Neural cell (in vitro differentiated cells): ENCODE measurements at regions not wholly inside any gene's neighbourhood (a gene's known extent, or its start where the extent isn't known, plus 50 kb on each side); places are given as distances from the start of the nearest gene placed in this dataset.

Experiments used
- H2AFZ ChIP-seq: fragments of 200-600, 300-800 bp; sonication (generic), shearing (Covaris generic); 2 replicates; pipeline ENCODE4 v1.6.0; 2014; ENCODE audit warnings: low read depth, mild to moderate bottlenecking, antibody characterized with exemption, low read length, moderate library complexity
- H3F3A ChIP-seq: fragments of 200-600 bp; shearing (Covaris generic); 2 replicates; pipeline ENCODE4 v1.6.1; 2016; ENCODE audit warnings: mild to moderate bottlenecking, moderate library complexity, mixed read lengths, antibody characterized with exemption, low read length; ENCODE audit not compliant: insufficient read depth, poor library complexity, severe bottlenecking
- H3K27ac ChIP-seq: fragments of 200-600, 300-800 bp; sonication (generic), shearing (Covaris generic); 2 replicates; pipeline ENCODE4 v1.5.1; 2014; ENCODE audit warnings: mild to moderate bottlenecking, low read length, moderate library complexity
- H3K27me3 ChIP-seq: fragments of 300-800, 200-600 bp; sonication (generic), shearing (Covaris generic); 2 replicates; pipeline ENCODE4 v1.6.0; 2014; ENCODE audit warnings: mild to moderate bottlenecking, low read depth, low read length, moderate library complexity; ENCODE audit not compliant: insufficient read depth
- H3K36me3 ChIP-seq: fragments of 300-800, 200-600 bp; sonication (generic), shearing (Covaris generic); 2 replicates; pipeline ENCODE4 v1.5.1; 2014; ENCODE audit warnings: mild to moderate bottlenecking, antibody characterized with exemption, low read length, moderate library complexity; ENCODE audit not compliant: insufficient read depth
- H3K4me2 ChIP-seq: fragments of 300-800, 200-600 bp; sonication (generic), shearing (Covaris generic); 2 replicates; pipeline ENCODE4 v1.6.0; 2014; ENCODE audit warnings: mild to moderate bottlenecking, low read length
- H3K4me3 ChIP-seq: fragments of 300-800, 200-600 bp; sonication (generic), shearing (Covaris generic); 2 replicates; pipeline ENCODE4 v1.5.1; 2014; ENCODE audit warnings: mild to moderate bottlenecking, low read length, moderate library complexity
- H3K79me2 ChIP-seq: fragments of 200-600 bp; shearing (Covaris generic); replicated peaks from 2 replicates; pipeline ENCODE4 v1.6.0; 2014; ENCODE audit warnings: mild to moderate bottlenecking, low read length, moderate library complexity; ENCODE audit not compliant: insufficient read depth
- H3K9ac ChIP-seq: fragments of 300-800, 200-600 bp; sonication (generic), shearing (Covaris generic); 2 replicates; pipeline ENCODE4 v1.6.1; 2016; ENCODE audit warnings: mild to moderate bottlenecking, low read length, mixed read lengths
- H3K9me2 ChIP-seq: fragments of 200-600 bp; shearing (Covaris generic); 2 replicates; pipeline ENCODE4 v1.6.1; 2016; ENCODE audit warnings: mild to moderate bottlenecking, low read length, mixed read lengths; ENCODE audit not compliant: insufficient read depth
- H3K9me3 ChIP-seq: fragments of 200-600, 300-800 bp; sonication (generic), shearing (Covaris generic); 2 replicates; pipeline ENCODE4 v1.6.1; 2016; ENCODE audit warnings: mild to moderate bottlenecking, mixed run types, low read length, moderate library complexity, mixed read lengths
- H4K20me1 ChIP-seq: fragments of 200-600 bp; shearing (Covaris generic); 2 replicates; pipeline ENCODE4 v1.6.1; 2016; ENCODE audit warnings: mild to moderate bottlenecking, mixed run types; ENCODE audit not compliant: insufficient read depth
- CTCF ChIP-seq: fragments of 450-650 bp; IDR thresholded peaks from 2 replicates; pipeline ENCODE4 v1.5.1; 2014; ENCODE audit warnings: antibody characterized with exemption, mild to moderate bottlenecking, moderate library complexity; ENCODE audit not compliant: poor library complexity, severe bottlenecking
- EP300 ChIP-seq: fragments of 450-650 bp; conservative IDR thresholded peaks from 2 replicates; pipeline ENCODE4 v1.6.1; 2014; ENCODE audit warnings: antibody characterized with exemption, mild to moderate bottlenecking, moderate library complexity; ENCODE audit not compliant: poor library complexity, severe bottlenecking
- EZH2 ChIP-seq: fragments of 200-600, 300-800 bp; shearing (Covaris generic), sonication (generic); IDR thresholded peaks from 2 replicates; pipeline ENCODE4 v1.6.1; 2014; ENCODE audit warnings: antibody characterized with exemption, low read length, borderline replicate concordance, mild to moderate bottlenecking; ENCODE audit not compliant: insufficient read depth, poor library complexity, severe bottlenecking
- MXI1 ChIP-seq: fragments of 450-650 bp; conservative IDR thresholded peaks from 2 replicates; pipeline ENCODE4 v1.6.1; 2014; ENCODE audit warnings: antibody characterized with exemption, mild to moderate bottlenecking; ENCODE audit not compliant: poor library complexity, severe bottlenecking
- POLR2AphosphoS5 ChIP-seq: IDR thresholded peaks from 2 replicates; pipeline ENCODE4 v1.6.1; 2012
- RAD21 ChIP-seq: fragments of 450-650 bp; conservative IDR thresholded peaks from 2 replicates; pipeline ENCODE4 v1.6.1; 2014; ENCODE audit warnings: antibody characterized with exemption, mild to moderate bottlenecking, moderate library complexity
- REST ChIP-seq: IDR thresholded peaks from 2 replicates; pipeline ENCODE4 v1.6.1; 2012; ENCODE audit warnings: borderline replicate concordance
- SMC3 ChIP-seq: fragments of 450-650 bp; conservative IDR thresholded peaks from 2 replicates; pipeline ENCODE4 v1.6.1; 2014; ENCODE audit warnings: antibody characterized with exemption, mild to moderate bottlenecking, moderate library complexity; ENCODE audit not compliant: poor library complexity
- TAF1 ChIP-seq: IDR thresholded peaks from 2 replicates; pipeline ENCODE4 v1.6.1; 2012; ENCODE audit warnings: low read depth

DNA sequence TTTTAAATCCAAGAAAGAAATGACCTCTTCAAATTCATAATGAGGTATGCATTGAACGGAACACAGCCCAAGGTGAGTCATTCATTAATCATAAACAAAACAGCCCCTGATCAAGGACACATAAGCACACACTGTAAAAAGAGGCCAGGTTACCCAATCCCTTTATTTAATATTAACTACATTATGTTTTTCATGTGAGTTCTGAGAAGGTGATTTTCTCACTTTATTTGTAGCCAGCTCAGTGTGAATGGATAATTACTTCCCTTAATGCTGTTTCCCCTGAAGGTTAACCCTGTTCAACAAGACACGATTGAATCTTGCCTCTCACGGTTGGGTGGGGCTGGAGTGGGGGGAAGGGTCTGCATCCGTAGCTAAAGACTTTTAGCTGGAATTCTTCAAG lies 257.3 kb upstream of the SALL1 start:
- H3K4me2 ChIP-seq = no peak overlapping the region
- H3K36me3 ChIP-seq = no peaks in the 10 kb centered on the region
- H2AFZ ChIP-seq = no peak overlapping the region
- H3K9ac ChIP-seq = no peak overlapping the region
- H3K27me3 ChIP-seq = no peaks in the 10 kb centered on the region
- H3F3A ChIP-seq = no peaks in the 10 kb centered on the region
- no peaks in the 10 kb centered on the region for H3K9me3 ChIP-seq
- H3K27ac ChIP-seq = no peak overlapping the region
- no peak for TF ChIP-seq EZH2
- TF ChIP-seq EP300 = no peak
- no peak for TF ChIP-seq TAF1
- no peak for TF ChIP-seq RAD21
- no peak for TF ChIP-seq REST
- TF ChIP-seq POLR2AphosphoS5 = no peak
- TF ChIP-seq SMC3 = no peak
- TF ChIP-seq MXI1 = no peak
- no peak for TF ChIP-seq CTCF
- H3K9me2 ChIP-seq = no peaks in the 10 kb centered on the region
- no peaks in the 10 kb centered on the region for H4K20me1 ChIP-seq
- H3K4me3 ChIP-seq = no peak overlapping the region
- no peaks in the 10 kb centered on the region for H3K79me2 ChIP-seq

GRCh38 chr16:51407921-51408320 lies 256.9 kb upstream of the SALL1 start:
- no peak for TF ChIP-seq EZH2
- no peak for TF ChIP-seq CTCF
- no peak for TF ChIP-seq SMC3
- TF ChIP-seq RAD21 = no peak
- no peak overlapping the region for H2AFZ ChIP-seq
- H3K36me3 ChIP-seq = no peaks in the 10 kb centered on the region
- H3K9ac ChIP-seq = no peak overlapping the region
- H3K27me3 ChIP-seq = no peaks in the 10 kb centered on the region
- H3K27ac ChIP-seq = no peak overlapping the region
- H3K4me3 ChIP-seq = no peak overlapping the region
- H3K79me2 ChIP-seq = no peaks in the 10 kb centered on the region
- H3K4me2 ChIP-seq = no peak overlapping the region
- H3K9me2 ChIP-seq = no peaks in the 10 kb centered on the region
- no peaks in the 10 kb centered on the region for H3F3A ChIP-seq
- no peaks in the 10 kb centered on the region for H3K9me3 ChIP-seq
- no peaks in the 10 kb centered on the region for H4K20me1 ChIP-seq
